ENCODE measurements at regions not wholly inside any gene's neighbourhood (a gene's known extent, or its start where the extent isn't known, plus 50 kb on each side); places are given as distances from the start of the nearest gene placed in this dataset.
A peak's percentile ranks its signal among the peaks of the same experiment; 100 is the strongest.

GRCh38 chr7:94245500-94245899 is 149.2 kb upstream of the COL1A2 start:
- no peaks in the 10 kb centered on the region; the same call in 2 of the 3 replicates for H3K4me1 Mint-ChIP-seq
- Histone ChIP-seq H3K27ac (ENCODE audit: low read depth) (no peak overlapping the region), H3K9me2 (ENCODE audit: insufficient read depth) (no peaks in the 10 kb centered on the region), H4K20me1 (replicated peaks; ENCODE audit: insufficient read depth) (no peaks in the 10 kb centered on the region), H3K79me2 (replicated peaks; ENCODE audit: insufficient read depth) (no peaks in the 10 kb centered on the region), H3K4me2 (no peak overlapping the region), H3K36me3 (ENCODE audit: insufficient read depth) (no peaks in the 10 kb centered on the region), H3K27me3 (ENCODE audit: insufficient read depth) (no peaks in the 10 kb centered on the region), H3F3A (replicated peaks; ENCODE audit: low read depth) (no peaks in the 10 kb centered on the region), H3K4me1 (ENCODE audit: insufficient read depth) (no peaks in the 10 kb centered on the region), H2AFZ (peak overlapping the region; percentile 49; the same call in 1 of the 2 replicates), H3K4me3 (no peak overlapping the region)
- H3K36me3 Mint-ChIP-seq (ENCODE audit: low read depth) = no peaks in the 10 kb centered on the region
- H3K4me3 Mint-ChIP-seq = no peak overlapping the region
- H3K27me3 Mint-ChIP-seq (ENCODE audit: insufficient read depth, low read depth, poor library complexity) = peaks cover 10% of the 10 kb centered on the region
- no peak for TF ChIP-seq POLR2AphosphoS5 (IDR thresholded peaks at IDR 0.05; ENCODE audit: low read depth)
- no peak for TF ChIP-seq JUNB (IDR thresholded peaks at IDR 0.05; ENCODE audit: unreplicated experiment)
- H3K27ac Mint-ChIP-seq = no peak overlapping the region
- no peak for ATAC-seq
- H3K9me3 Mint-ChIP-seq = no peaks in the 10 kb centered on the region
- no peak for DNase-seq (ENCODE audit: low spot score)

- peaks cover 3% of the 10 kb centered on the region for H3K27me3 Mint-ChIP-seq (ENCODE audit: insufficient read depth, low read depth, poor library complexity)
- TF ChIP-seq POLR2AphosphoS5 (IDR thresholded peaks at IDR 0.05; ENCODE audit: low read depth) = no peak
- no peak for TF ChIP-seq ZNF462 (CRISPR knock-in tag; IDR thresholded peaks at IDR 0.05)
- no peak for TF ChIP-seq REST (IDR thresholded peaks at IDR 0.05; ENCODE audit: unreplicated experiment)
- no peak for TF ChIP-seq EZH2phosphoT487 (IDR thresholded peaks at IDR 0.05; ENCODE audit: unreplicated experiment)
- no peak for TF ChIP-seq EZH2 (IDR thresholded peaks at IDR 0.05; ENCODE audit: low read depth, unreplicated experiment)
- TF ChIP-seq JUNB (IDR thresholded peaks at IDR 0.05; ENCODE audit: unreplicated experiment) = no peak
- no peak for TF ChIP-seq ZNF114 (CRISPR knock-in tag; IDR thresholded peaks at IDR 0.05)
- TF ChIP-seq STAT1 (IDR thresholded peaks at IDR 0.05; ENCODE audit: unreplicated experiment) = no peak
- no peak for TF ChIP-seq ZNF331 (CRISPR knock-in tag; IDR thresholded peaks at IDR 0.05; ENCODE audit: low read depth)
- no peak for TF ChIP-seq NANOG (IDR thresholded peaks at IDR 0.05; ENCODE audit: borderline replicate concordance)
- TF ChIP-seq CREB1 (CRISPR knock-in tag; IDR thresholded peaks at IDR 0.05; ENCODE audit: low read depth) = no peak
- TF ChIP-seq ETS1 (IDR thresholded peaks at IDR 0.05) = no peak
Observed at GRCh38 chr7:94247970-94248369, 146.7 kb upstream of the COL1A2 start.

More at GRCh38 chr7:94247970-94248369, 146.7 kb upstream of the COL1A2 start:
- Histone ChIP-seq H3F3A (replicated peaks; ENCODE audit: low read depth) (no peaks in the 10 kb centered on the region), H3K79me2 (replicated peaks; ENCODE audit: insufficient read depth) (no peaks in the 10 kb centered on the region), H3K4me1 (ENCODE audit: insufficient read depth) (peaks cover 9% of the 10 kb centered on the region; the same call in 1 of the 2 replicates), H3K36me3 (ENCODE audit: insufficient read depth) (no peaks in the 10 kb centered on the region), H4K20me1 (replicated peaks; ENCODE audit: insufficient read depth) (no peaks in the 10 kb centered on the region), H3K4me3 (no peak overlapping the region), H2AFZ (no peak overlapping the region), H3K9me2 (ENCODE audit: insufficient read depth) (0 out of 2 replicates have a peak, but pooled peaks cover 4% of the 10 kb centered on the region), H3K4me2 (no peak overlapping the region), H3K27ac (ENCODE audit: low read depth) (no peak overlapping the region), H3K27me3 (ENCODE audit: insufficient read depth) (no peaks in the 10 kb centered on the region)
- no peaks in the 10 kb centered on the region for H3K36me3 Mint-ChIP-seq (ENCODE audit: low read depth)
- no peak overlapping the region for H3K27ac Mint-ChIP-seq
- ATAC-seq (no peak), DNase-seq (ENCODE audit: low spot score) (no peak)
- H3K4me1 Mint-ChIP-seq = peaks cover 9% of the 10 kb centered on the region
- no peak overlapping the region for H3K4me3 Mint-ChIP-seq
- H3K9me3 Mint-ChIP-seq = no peaks in the 10 kb centered on the region; the same call in 2 of the 3 replicates
